GM13977 (cell line): ENCODE measurements at regions not wholly inside any gene's neighbourhood (a gene's known extent, or its start where the extent isn't known, plus 50 kb on each side); places are given as distances from the start of the nearest gene placed in this dataset.
A peak's percentile ranks its signal among the peaks of the same experiment; 100 is the strongest.
"Not testable (repeated sequence)": the region's sequence is repeated elsewhere in the genome, so short reads cannot be mapped to it uniquely, and the experiment has no call there.

Experiments
- DNase-seq: peaks from one replicate; pipeline ENCODE4 v3.0.0; 2012; ENCODE audit warnings: low spot score
- in situ Hi-C: fragments of 300-500 bp; cut with MboI; formaldehyde crosslinking; loops from one replicate; pipeline ENCODE4 v1.12.0; 2022; ENCODE audit warnings: low sequenced_read_pairs, low pct_unique_long_range_greater_than_20kb, mixed read lengths, inconsistent platforms; ENCODE audit not compliant: unreplicated experiment
- TF ChIP-seq, protein P1 (sequence below): IDR thresholded peaks from 2 replicates; pipeline ENCODE4 v1.5.1; 2012; ENCODE audit warnings: mild to moderate bottlenecking, control low read depth; ENCODE audit not compliant: insufficient read depth; ENCODE audit errors: extremely low read depth, missing control alignments

DNA sequence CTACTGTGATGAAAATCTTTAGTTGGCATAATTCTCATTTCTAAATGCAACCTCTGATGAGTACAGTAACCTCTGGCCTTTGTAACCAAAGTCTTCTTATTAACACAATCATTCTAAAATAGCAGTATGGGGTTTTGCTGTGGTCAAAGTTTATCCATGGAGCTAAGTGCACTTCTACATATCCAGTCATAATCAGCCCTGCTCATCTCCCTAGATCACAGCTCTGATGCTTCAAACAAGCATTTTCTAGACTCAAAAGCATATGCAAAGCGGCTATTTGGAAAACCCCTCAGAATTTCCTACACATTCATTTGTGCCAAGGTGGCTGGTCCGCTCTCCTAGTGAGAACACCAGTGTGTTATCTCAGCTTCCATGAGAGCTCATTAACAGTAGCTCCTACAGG is 418.6 kb downstream of the MRPL39 start:
- TF ChIP-seq, protein P1, sequence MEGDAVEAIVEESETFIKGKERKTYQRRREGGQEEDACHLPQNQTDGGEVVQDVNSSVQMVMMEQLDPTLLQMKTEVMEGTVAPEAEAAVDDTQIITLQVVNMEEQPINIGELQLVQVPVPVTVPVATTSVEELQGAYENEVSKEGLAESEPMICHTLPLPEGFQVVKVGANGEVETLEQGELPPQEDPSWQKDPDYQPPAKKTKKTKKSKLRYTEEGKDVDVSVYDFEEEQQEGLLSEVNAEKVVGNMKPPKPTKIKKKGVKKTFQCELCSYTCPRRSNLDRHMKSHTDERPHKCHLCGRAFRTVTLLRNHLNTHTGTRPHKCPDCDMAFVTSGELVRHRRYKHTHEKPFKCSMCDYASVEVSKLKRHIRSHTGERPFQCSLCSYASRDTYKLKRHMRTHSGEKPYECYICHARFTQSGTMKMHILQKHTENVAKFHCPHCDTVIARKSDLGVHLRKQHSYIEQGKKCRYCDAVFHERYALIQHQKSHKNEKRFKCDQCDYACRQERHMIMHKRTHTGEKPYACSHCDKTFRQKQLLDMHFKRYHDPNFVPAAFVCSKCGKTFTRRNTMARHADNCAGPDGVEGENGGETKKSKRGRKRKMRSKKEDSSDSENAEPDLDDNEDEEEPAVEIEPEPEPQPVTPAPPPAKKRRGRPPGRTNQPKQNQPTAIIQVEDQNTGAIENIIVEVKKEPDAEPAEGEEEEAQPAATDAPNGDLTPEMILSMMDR, result no peak
- peak; percentile 25 for DNase-seq
- in situ Hi-C loops, result no loop called here

- TF ChIP-seq, protein P1, result no peak
- no peak for DNase-seq
- in situ Hi-C loops, result no loop called here
Measured at GRCh38 chr21:25186273-25186672, 421.0 kb downstream of the MRPL39 start.

DNA sequence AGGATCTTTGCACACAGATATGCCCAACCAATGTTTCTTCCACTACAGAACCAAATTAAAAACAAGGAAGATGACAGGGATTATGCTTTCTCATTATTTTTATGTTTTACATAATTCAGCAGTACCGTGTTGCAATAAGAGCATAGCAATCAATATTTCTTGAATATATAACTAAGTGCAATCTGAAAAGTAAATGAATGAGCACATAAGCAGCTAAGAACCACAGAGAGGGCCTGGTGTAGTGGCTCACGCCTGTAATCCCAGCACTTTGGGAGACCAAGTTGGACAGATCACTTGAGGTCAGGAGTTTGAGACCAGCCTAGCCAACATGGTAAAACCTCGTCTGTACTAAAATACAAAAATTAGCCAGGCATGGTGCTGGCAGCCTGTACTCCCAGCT is 423.7 kb downstream of the MRPL39 start:
- no peak for DNase-seq
- in situ Hi-C loops, result no loop called here
- TF ChIP-seq, protein P1, result no peak

GRCh38 chr21:25181690-25182089 is 425.6 kb downstream of the MRPL39 start:
- in situ Hi-C loops, result not testable (repeated sequence)

DNA sequence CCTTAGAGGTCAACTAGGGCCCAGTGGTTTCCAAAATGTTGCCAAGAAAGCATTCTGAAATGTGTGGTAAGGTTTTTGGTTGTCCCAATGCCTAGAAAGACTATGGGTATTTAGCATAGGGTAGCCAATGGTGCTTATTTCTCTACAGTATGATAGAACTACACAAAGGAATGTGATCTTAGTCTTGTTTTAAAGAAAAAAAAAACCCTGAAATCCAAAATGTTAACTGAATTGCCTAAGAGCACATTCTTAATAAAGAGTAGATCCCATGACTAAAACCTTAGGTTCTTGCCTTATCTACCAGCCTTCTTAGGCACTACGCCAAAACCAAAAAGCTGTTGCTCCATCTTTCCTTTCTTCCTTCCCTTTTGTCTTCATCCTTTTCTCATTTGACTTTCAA is 428.2 kb downstream of the MRPL39 start:
- TF ChIP-seq, protein P1, result no peak
- no peak for DNase-seq
- in situ Hi-C loops, result no loop called here

More at GRCh38 chr21:25181690-25182089, 425.6 kb downstream of the MRPL39 start:
- DNase-seq, result not testable (repeated sequence)

DNA sequence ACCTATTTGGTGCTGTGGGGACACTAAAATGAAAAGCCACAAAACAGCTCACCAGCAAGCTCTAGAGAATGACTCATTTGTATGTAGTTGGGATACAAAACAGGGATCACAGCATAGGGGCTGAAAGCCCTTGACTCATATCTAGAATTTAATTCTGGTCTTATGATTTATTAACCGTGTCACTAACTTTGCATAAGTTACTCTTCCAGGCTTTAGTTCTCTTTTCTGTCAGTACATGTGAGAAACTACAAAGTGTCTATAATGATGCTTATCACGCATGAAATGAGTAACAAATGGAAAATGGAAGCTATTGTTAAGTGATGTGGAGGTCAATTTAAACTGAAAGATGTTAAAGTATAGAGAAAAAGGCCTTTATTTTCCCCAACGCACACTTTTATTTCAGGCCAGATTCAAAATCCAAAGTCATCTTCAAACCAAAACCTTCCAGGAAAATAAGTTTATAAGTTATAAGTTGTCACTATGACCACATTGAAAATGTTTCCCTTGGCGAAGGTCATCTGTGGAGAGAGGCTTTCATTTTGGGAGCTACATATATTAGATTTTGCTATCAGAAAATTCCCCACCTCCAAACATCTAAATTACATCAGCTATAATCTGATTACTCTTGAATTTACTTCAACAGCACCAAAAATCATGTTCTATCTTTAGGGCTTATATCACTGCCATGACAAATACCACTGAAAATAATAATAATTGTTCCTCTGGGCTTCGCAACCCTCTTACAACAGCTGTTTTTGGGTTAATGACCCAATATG is 430.5 kb downstream of the MRPL39 start:
- DNase-seq, result peak; percentile 31
- in situ Hi-C loops, result no loop called here
- TF ChIP-seq, protein P1, result no peak

DNA sequence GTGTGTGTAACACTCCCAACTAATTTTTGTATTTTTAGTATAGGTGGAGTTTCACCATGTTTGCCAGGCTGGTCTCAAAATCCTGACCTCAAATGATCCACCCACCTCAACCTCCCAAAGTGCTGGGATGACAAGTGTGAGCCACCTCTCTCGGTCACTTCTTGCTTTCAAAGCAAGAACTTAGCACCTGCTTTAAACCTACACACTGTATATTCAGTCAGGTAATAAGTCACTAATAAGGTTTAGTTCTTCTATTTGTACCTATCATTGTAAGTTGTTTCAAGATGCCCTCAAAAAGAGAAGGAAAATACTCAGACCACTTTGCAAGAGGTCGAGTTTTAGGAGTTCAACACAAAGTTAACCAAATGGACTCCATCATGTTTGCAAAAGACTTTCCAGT is 431.3 kb downstream of the MRPL39 start:
- in situ Hi-C loops, result no loop called here
- TF ChIP-seq, protein P1, result no peak

More for the DNA sequence above, 431.3 kb downstream of the MRPL39 start:
- DNase-seq, result no peak
